Heart right ventricle (tissue), 16 donors: ENCODE measurements at regions not wholly inside any gene's neighbourhood (a gene's known extent, or its start where the extent isn't known, plus 50 kb on each side); places are given as distances from the start of the nearest gene placed in this dataset.
"Not testable (repeated sequence)": the region's sequence is repeated elsewhere in the genome, so short reads cannot be mapped to it uniquely, and the experiment has no call there.

Experiments
- ATAC-seq, 8 donors: fragments of 200-7000 bp; cut with Tn5 transposase; one replicate each; pipeline ENCODE4 v1.9.1; 2020; ENCODE audit warnings: mild to moderate bottlenecking in 8 of 8, moderate library complexity in 8 of 8, moderate number of reproducible peaks in 1 of 8
- DNase-seq, 2 donors: peaks; one replicate each; pipeline ENCODE4 v3.0.0-alpha.2; 2020
- H3K27ac ChIP-seq, 10 donors: fragments of 200-600 bp; sonication (generic) in 2 of 10; one replicate each; pipeline versions ENCODE4 v1.5.0 to v1.8.0; 2020 to 2022; ENCODE audit warnings: mild to moderate bottlenecking in 3 of 10
- H3K27me3 ChIP-seq, 7 donors: fragments of 200-600 bp; one replicate each; pipeline ENCODE4 v1.8.0; 2021 to 2022; ENCODE audit warnings: mild to moderate bottlenecking in 2 of 7
- H3K36me3 ChIP-seq, 9 donors: fragments of 200-600 bp; sonication (generic) in 1 of 9; one replicate each; pipeline versions ENCODE4 v1.5.0 to v1.8.0; 2020 to 2022; ENCODE audit warnings: mild to moderate bottlenecking in 2 of 9
- H3K4me1 ChIP-seq, 9 donors: fragments of 200-600 bp; sonication (generic) in 1 of 9; one replicate each; pipeline versions ENCODE4 v1.5.0 to v1.8.0; 2020 to 2022; ENCODE audit warnings: mild to moderate bottlenecking in 4 of 9
- H3K4me3 ChIP-seq, 10 donors: fragments of 200-600 bp; sonication (generic) in 2 of 10; one replicate each; pipeline versions ENCODE4 v1.5.0 to v1.8.0; 2020 to 2022; ENCODE audit warnings: mild to moderate bottlenecking in 7 of 10, moderate library complexity in 2 of 10
- H3K9me3 ChIP-seq, 11 donors: fragments of 200-600 bp in 10 of 11; sonication (generic) in 2 of 11; one replicate each; pipeline versions ENCODE4 v1.5.0 to v1.8.0; 2013 to 2022; ENCODE audit warnings: mild to moderate bottlenecking in 2 of 11, control low read depth in 1 of 11, moderate library complexity in 1 of 11
- CTCF ChIP-seq, 9 donors: fragments of 200-600 bp; sonication (generic) in 2 of 9; IDR thresholded peaks; one replicate each; pipeline versions ENCODE4 v1.5.0 to v1.8.0; 2021 to 2022; ENCODE audit warnings: antibody characterized with exemption in 9 of 9, mild to moderate bottlenecking in 5 of 9, moderate library complexity in 1 of 9
- WGBS, 2 donors: extraction: QIAGEN DNeasy Blood & Tissue Kit; methylation state at CpG; one replicate each; pipeline ENCODE4 v1.1.7; 2013; ENCODE audit warnings: inconsistent platforms in 1 of 2; 5-methylcytosine and 5-hydroxymethylcytosine counted together
- intact Hi-C, 10 donors: fragments of 100-400 bp; cut with DNase I; formaldehyde crosslinking; loops; one replicate each; pipeline versions ENCODE4 v1.11.1 to v1.14.2; 2022
- donor health status: Arrhythmogenic right ventricular cardiomyopathy.
- donor health status: ischemic (EF 13 %, LVEDD 7.1; RV severe dilation, severe dysfunction).
- donor health status: healthy with polysubstance abuse.
- donor health status: DM: no; HTN: yes; CAD: no.
- donor health status: DM: no; HTN: no; CAD: no.
- donor health status: ischemic (EF 25% LVEDD 6.9; RV normal size, moderate dysfunction).
- donor health status: ischemic (EF 25% LVEDD 5.7; RV mildly dilated, moderate dysfunction).
- donor health status: healthy.
- donor health status: DM: yes; HTN: yes; CAD: no.
- donor health status: Ischemic cardiomyopathy.
- donor health status: ischemic (EF 35%, LVEDD 5.7; RV mildly dilated, moderate dysfunction).
- donor health status: nonischemic (EF 11% LVEDD 7.7; RV severe dilation, severe dysfunction).
- donor health status: DM: yes; HTN: yes; CAD: no.
- donor health status: PGD.
- donor health status: ischemic (EF 29% LVEDD 5.4; RV normal size, mild dysfunction).
- donor health status: nonischemic (EF 23%, LVEDD 6.1; RV moderate dilation, normal function).

GRCh38 chr12:85466890-85467289, 186.9 kb downstream of the ALX1 start:
- H3K36me3 ChIP-seq, result no peaks in the 10 kb centered on the region
- peaks cover 0 to 10% (median 0%) of the 10 kb centered on the region in 11 donors for H3K9me3 ChIP-seq
- no peak for TF ChIP-seq CTCF (IDR thresholded peaks at IDR 0.05)
- H3K4me3 ChIP-seq, result no peak overlapping the region
- intact Hi-C loops, result loop anchor here in 6 of 10 donors (5.0 kb wide), 5 partner anchors 400 to 455 kb away; partner anchors contain the start of gene NTS (in 2 of the 6)
- ATAC-seq (no peak), DNase-seq (no peak)
- H3K27ac ChIP-seq, result no peak overlapping the region
- H3K4me1 ChIP-seq, result peaks cover 0 to 8% (median 4%) of the 10 kb centered on the region in 9 donors
- H3K27me3 ChIP-seq, result peaks cover 0 to 41% (median 11%) of the 10 kb centered on the region in 7 donors

GRCh38 chr12:85468356-85469157, 188.5 kb downstream of the ALX1 start:
- ATAC-seq, result peak in 5 of 8 donors; percentile 25 to 62 (median 48)
- peak in 1 of 2 donors; percentile 12 for DNase-seq
- peak; percentile 48 to 85 (median 75) for TF ChIP-seq CTCF (IDR thresholded peaks at IDR 0.05)
- Histone ChIP-seq H3K4me1 (peaks cover 0 to 8% (median 4%) of the 10 kb centered on the region in 9 donors), H3K9me3 (peaks cover 0 to 10% (median 0%) of the 10 kb centered on the region in 11 donors), H3K27ac (no peak overlapping the region), H3K4me3 (peak overlapping the region in 9 of 10 donors; percentile 22 to 58 (median 46)), H3K36me3 (no peaks in the 10 kb centered on the region), H3K27me3 (peaks cover 0 to 37% (median 11%) of the 10 kb centered on the region in 7 donors)
- intact Hi-C loops, result loop anchor here in 8 of 10 donors (2.0 to 5.0 kb wide), 9 partner anchors 398 to 454 kb away; partner anchors contain the start of gene NTS (in 2 of the 8)
- 7 to 12% methylated on average over 15 of the region's 15 CpGs for WGBS, 2 donors

- H3K36me3 ChIP-seq, H3K27ac ChIP-seq, DNase-seq, H3K9me3 ChIP-seq, H3K4me1 ChIP-seq, ATAC-seq: not testable (repeated sequence)
- Histone ChIP-seq H3K27me3 (peaks cover 0 to 31% (median 6%) of the 10 kb centered on the region in 7 donors), H3K4me3 (peak overlapping the region in 9 of 10 donors; percentile 22 to 58 (median 46))
- intact Hi-C loops, result loop anchor here (2.0 to 10.0 kb wide), 13 partner anchors 105 to 455 kb away; partner anchors contain the start of gene NTS (in 3 of the 10)
- WGBS, 2 donors, result 36 to 41% methylated on average over 5 of the region's 5 CpGs
These were observed 189.4 kb downstream of the ALX1 start for GRCh38 chr12:85469158-85470086.

- not testable (repeated sequence) for H3K9me3 ChIP-seq, ATAC-seq
- intact Hi-C loops, result loop anchor here in 5 of 10 donors (5.0 to 10.0 kb wide), 6 partner anchors 100 to 450 kb away; no protein-coding TSS in a partner anchor
These were observed 195.3 kb downstream of the ALX1 start for GRCh38 chr12:85475277-85475676.

GRCh38 chr12:85476756-85477155, 196.7 kb downstream of the ALX1 start:
- no peak for ATAC-seq
- H3K9me3 ChIP-seq, result no peaks in the 10 kb centered on the region
- no peak for DNase-seq
- H3K27ac ChIP-seq, result no peak overlapping the region
- H3K4me3 ChIP-seq, result no peak overlapping the region
- no peaks in the 10 kb centered on the region for H3K4me1 ChIP-seq
- intact Hi-C loops, result loop anchor here in 5 of 10 donors (5.0 to 10.0 kb wide), 6 partner anchors 98 to 448 kb away; no protein-coding TSS in a partner anchor
- H3K27me3 ChIP-seq, result peaks cover 0 to 5% (median 0%) of the 10 kb centered on the region in 7 donors
- TF ChIP-seq CTCF (IDR thresholded peaks at IDR 0.05), result no peak
- no peaks in the 10 kb centered on the region for H3K36me3 ChIP-seq

More at GRCh38 chr12:85475277-85475676, 195.3 kb downstream of the ALX1 start:
- not testable (repeated sequence) for H3K27ac ChIP-seq, H3K4me1 ChIP-seq, DNase-seq, H3K27me3 ChIP-seq, H3K36me3 ChIP-seq, H3K4me3 ChIP-seq
- 92 to 95% methylated on average over 1 of the region's 1 CpG for WGBS, 2 donors
